NCI-H748 treated with DMSO at 0.1 percent for 48 hours (cell line): ENCODE measurements at regions not wholly inside any gene's neighbourhood (a gene's known extent, or its start where the extent isn't known, plus 50 kb on each side); places are given as distances from the start of the nearest gene placed in this dataset.

Experiments
- DNase-seq: peaks from one replicate; lab custom pipeline; 2025; lab: John Stamatoyannopoulos, UW

DNA sequence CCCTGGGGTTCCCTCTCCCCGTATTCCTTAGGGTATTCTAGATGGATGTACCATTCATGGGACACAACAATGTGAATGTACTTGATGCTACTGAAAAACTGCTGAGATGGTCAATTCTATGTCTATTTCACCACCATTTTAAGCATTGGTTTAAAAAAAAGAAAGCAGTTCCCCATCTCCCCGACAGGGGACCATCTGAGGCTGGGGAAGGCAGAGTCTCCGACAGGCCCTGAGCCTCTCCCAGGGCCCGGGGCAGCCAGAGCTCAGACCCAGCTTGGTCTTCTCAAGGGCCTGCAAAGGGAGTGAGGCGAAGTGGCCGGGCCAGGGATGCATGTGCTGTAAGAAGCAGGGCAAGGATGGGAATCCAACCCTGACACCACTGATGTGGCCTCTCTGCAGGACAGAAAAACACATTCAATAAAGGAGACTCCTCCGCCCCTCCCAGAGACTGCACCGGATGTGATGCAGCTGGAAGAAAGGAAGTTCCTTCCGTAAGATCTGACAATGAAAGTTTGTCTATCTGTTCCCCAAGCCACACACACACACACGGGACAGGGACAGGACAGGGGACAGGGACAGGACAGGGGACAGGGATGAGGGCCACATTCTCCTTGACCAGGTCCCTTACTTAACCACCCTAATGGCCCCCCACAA is 234.1 kb downstream of the BCL11B start:
- no peak for DNase-seq

DNA sequence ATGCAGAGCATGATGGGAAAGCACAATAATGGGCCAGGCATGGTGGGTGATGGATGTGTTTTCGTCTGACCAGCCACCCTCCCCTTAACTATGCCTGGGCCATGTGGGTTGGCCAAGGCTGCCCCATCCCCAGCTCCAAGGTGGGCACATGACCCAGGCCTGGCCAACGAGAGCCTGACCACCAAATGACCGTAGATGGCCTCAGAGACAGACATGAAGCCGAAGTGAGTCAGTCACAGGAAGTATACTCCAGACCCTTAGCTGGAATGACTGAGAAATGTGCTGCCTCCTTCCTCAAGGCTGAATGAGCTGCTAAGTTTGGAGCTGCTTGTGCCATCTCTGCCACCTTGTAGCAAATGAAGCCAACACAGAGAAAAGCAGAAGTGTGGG is 233.6 kb downstream of the BCL11B start:
- DNase-seq = no peak

DNA sequence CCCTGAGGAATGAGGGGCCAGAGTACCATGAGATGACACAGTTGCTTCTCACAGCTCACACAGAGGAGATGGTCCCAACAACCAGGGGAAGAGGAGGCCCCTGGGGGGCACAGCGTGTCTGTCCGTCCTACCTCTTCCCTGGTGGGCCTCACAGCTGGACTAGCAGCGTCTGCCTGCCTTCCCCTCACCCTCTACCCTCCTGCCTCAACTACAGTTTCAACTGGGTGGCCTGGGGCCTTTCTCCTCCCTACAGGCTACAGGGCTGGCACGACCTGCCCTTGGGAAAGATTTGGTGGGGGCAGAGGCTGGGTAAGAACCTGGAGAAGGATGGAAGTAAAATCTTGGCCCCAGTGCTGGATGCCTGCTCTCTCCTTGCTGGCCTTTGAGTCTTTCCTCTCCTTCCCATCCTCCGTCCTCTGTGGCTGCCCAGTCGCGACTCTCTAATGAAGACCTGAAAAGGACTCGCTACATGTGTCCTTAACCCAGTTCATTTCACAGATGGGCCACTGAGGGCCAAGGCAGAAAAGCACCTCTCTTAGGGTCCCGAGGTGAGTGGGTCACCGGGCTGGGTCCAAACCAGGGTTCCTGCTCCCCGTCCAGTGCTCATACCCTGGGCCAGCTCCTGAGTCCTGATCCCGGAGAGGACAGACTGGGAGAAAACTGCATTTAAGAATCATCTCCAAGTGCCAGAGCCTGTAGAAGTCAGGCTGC is 232.5 kb downstream of the BCL11B start:
- DNase-seq = no peak

DNA sequence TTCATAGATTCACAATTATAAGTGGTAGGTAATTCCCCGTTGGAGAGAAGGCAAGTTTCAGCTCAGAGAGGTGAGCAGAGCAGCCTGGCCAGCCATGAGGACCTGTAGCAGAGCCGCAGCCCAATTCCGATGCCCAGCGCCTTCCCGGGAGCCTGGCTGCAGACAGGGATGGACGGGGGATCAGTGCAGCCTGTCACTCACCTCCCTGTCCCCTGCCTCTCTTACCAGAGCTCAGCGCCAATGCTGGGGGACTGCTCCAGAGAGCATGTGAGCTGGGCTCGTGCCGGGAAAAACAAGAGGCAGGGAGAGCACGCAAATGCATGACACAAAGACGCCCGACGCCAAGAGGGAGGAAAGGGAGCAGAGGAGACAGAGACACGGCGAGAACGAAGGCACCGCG is 231.9 kb downstream of the BCL11B start:
- no peak for DNase-seq

DNA sequence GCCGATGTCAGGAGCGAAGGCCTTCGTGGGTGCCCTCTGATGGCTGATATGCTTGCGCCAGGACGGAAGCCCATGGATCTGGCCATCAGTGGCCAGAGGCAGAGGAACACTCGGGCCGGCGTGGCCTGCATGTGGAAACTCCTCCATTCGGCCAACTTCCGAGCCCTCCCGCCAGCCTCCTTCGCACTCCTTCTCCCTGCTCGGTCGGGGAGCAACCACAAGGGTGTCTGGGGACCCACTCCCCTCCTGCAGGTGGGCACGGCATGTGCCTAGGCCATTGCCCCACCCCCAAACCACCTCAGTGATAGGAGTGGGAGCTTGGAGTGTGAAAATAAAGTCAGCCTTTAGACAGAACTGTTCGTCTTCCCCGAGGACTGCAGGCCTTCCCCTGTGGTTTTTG is 231.3 kb downstream of the BCL11B start:
- DNase-seq = no peak

DNA sequence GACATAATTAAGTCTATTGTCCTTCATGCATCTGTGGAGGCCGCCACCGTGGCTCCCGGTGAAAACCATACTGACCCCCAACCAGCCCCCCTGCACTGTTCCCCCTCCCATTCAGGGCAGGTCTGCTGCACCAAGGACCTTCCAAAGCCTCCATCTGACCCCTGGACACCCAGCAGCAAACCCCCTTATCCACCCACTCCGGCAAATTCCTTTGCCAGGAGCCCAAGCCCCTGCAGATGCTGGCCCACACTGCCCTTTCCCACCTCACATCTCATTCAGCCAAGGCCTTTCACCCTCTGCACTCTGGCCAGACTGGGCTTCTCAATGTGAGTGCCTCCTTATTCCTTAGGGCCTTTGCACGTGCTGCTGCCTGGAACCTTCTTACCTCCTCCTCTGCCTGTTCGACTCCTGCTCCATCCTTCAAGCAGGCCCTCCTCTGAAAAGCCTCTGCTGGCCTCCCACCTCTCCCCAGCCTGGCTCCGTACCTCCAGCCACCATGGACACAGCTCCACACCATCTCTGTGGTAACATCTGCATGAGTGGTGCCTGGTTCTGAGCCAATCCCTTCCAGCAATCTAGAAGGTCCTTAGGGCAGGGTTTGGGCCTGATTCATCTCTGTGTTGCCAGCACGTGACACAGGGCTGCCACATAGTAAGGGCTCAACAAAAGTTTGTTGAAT is 230.7 kb downstream of the BCL11B start:
- DNase-seq = no peak

DNA sequence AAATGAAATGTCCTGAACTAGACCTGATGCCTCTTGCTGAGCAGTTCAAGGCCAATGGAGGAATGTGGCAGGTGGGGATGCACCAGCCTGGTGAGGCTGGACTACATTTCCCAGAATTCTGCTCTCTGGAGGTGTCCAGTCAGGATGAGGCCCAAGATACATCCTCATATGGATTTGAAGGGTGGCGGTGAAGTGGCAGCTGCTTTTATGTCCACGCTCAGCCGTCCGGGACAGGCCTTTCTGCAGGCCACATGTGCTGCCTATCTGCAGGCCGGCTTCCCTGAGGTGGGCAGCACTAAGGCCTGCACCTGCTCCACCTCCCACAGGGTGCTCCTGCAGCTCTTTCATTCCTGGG is 230.2 kb downstream of the BCL11B start:
- DNase-seq = no peak

DNA sequence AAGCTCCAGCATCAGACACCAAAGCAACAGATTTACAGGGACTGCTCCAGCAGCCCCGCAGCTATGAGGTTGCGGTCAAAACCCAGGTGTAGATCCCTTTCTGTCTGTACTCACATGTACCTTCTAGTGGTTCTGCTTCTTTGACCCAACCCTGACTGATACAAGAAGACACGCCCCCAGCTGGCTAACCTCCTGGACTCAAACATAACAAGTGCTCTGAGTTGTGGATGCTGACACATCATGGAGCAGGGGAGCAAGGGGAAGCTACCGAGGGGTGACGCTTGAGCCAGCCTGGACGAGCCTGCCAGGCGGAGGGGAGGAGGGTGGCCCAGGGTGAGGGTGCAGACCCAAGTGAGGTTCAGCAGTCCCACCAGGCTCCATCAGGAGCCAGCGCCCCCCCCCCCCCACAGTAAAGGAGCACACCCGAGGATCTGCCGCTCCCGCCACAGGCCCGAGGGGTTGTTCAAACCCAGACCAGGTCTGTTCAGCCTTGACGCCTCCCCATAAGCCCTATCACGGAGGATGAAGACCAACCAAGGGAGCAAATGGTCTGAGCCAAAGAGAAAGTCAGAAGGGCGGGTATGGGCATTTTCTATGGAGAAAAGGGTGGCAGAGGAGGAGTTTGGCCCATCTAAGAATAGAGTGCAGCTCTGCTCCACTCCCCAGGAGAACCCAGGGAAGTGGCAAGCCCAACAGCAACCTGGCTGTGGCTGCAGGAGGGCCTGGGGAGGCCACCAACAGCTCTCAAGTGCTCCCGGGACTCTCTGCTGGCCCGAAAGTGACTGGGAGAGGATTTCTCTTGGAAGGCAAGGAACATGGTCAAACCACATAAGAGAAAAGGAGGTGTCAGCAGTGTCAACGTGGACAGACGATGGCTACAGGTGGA is 229.4 kb downstream of the BCL11B start:
- DNase-seq = no peak

DNA sequence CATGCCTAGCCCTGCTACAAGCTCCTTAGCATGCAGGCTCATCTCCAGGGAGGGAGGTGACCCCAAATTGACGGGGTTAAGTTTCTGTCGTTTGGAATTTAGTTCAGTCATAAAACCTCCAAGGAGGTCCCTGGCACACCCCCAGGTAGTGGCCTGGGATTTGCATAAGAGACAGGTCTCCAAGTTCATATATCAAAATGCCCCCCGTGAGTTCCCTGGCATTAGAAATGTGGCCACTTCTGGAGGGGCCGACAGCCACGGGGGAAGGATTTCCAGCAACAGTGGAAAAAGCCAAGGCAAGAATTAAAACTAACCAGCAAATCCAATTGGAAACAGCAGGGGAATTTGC is 228.8 kb downstream of the BCL11B start:
- DNase-seq = no peak

DNA sequence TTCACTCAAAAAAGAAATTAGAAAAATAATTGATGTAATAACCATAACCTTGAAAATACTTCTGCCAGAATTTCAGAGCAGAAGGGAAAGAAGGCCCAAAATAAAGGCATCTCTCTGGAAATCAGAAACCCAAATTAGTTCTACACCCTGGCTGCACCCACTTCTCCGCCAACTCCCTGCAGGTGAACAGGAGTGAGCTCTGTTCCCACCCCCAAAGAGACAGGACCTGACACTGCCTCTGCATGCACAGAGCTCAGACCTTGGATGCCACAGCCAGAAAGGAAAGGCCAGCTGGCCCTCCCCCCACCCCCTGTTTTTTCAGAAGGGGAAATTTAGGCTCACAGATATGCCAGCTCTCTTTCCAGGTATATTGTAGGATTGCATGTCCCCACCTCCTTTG is 228.2 kb downstream of the BCL11B start:
- no peak for DNase-seq

DNA sequence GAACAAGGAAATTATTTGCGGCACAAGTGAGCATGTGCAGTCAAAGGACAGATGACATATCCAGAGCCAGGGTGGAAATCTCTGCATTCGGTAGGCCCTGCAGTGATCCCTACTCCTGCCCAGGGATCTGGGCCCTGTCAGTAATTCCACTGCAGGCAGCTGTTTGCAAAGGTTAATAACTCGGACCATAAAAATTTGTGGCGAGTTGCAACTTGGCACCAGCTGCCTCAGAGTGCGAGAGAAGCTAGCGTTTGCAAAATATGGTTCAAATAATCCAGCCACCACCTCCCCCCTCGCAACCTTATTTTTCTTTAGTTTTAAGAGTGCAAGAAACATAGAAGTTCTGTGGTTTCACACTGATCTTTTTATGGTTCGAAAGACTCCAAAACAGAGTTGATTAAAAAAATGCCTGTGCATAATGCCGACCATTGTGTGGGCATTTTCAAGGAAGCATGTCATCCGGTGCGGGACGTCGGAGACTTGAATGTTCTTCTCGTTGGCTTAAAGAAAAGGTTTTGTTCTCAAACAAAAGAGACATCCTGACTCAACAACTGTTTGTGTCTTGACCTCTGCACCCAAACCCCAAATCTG is 224.5 kb downstream of the BCL11B start:
- no peak for DNase-seq

DNA sequence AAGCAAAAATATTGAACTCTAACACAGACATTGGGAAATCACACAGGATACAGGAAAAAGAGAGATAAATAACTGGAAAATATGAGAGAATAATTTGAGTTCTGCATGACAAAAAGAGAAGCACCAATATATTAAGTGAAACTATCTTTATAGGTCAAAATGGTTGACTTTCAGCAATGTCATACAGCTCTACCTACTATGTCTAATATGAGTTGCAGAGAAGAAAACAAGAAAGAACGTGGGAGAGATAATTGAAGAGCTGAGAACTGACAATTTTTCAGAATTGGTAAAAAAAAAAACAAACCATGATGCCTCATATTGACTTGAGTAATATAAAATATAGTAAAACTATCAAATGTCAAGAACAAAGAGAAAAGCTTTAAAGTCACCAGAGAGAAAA is 221.7 kb downstream of the BCL11B start:
- no peak for DNase-seq

DNA sequence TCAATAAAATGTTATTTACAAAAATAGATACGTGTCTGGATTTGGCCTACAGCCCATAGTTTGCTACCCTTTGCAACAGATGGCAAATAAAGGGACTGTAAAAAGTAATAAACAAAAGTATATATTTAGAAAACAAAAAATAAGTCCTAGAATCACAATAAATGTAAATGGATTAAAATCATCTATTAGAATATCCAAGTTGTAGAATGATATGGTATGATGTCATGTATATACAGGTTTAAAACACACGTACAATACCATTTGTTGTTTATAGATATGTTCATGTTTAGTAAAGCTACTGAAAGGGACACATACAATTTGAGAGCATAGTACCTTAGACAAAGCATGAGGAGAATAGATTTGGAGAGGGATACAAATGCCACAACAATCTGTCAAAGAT is 219.5 kb downstream of the BCL11B start:
- DNase-seq = no peak

DNA sequence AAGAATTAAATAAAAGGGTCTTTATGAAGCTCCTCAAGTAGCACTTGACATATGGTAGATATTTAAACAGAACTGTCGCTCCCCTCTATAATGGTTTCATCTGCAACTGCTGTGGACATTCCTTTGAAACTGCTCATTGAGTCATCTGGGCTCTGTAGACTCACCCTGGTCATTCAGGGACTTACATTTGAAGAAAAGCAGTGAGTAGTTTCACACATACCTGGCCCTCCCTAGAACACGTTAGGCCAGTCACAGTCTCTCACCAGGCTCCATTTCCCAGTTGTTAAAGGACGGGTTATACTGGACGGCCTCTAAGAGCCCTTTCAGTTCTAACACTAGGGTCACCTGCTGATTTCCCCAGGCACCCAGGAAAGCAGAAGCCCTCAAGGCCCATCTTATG is 217.0 kb downstream of the BCL11B start:
- no peak for DNase-seq

DNA sequence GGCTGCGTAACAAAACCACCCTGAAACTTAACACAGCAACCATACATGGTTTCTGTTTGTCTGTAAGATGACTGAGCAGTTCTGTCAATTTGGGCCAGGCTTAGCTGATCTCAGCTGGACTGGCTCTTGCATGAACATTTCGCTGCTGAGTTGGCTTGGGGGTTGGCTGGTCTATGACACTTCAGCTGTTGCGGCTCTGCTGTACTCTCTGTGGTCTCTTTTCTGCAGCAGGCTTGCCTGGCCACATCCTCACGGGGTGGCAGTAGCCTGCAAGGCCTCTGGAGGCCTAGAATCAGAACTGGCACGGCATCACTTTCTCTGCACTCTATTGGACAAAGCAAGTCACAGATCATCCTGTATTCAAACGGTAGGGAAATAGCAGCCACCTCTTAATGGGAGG is 216.2 kb downstream of the BCL11B start:
- DNase-seq = no peak

DNA sequence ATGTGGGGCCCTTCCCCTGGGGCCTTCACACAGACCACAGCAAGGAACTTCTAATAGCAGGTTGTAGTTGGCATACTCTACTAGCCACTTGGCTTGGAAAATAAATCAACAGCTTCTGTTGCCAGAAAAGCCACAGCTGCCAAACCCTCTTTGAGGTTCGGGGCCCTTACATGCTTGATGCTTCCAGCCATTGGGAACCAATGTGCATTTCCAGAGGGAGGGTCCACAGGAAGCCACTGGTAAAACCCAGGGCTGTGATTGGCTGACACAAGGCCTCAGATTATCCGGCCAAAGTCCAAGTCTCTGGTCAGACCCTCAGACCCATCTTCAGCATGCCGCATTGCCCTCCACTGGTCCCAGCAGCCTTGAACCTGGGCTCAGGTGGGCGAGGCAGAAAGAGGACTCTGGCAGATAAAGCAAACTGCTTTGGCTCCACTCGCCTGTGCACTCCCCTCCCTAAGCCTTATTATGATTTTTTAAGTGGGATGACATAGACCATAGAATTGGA is 214.4 kb downstream of the BCL11B start:
- DNase-seq = no peak

DNA sequence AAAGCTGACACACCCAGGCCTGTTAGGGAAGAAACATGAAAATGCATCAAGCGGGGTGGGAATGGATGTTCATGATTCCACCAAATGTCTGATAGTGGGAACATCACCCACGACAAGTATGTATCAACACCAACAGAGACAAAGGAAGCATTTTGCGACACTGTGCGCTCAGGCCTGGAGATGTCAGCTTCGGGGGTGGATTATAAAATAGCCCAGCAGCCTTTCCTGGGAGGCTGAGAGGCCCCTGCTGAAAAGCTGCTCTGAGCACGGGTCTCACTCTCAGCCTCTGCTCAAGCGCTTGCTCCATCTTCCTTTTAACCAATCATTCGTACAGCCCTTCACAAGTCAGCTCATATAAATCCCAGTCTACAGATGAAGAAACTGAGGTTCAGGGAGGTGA is 213.5 kb downstream of the BCL11B start:
- no peak for DNase-seq

DNA sequence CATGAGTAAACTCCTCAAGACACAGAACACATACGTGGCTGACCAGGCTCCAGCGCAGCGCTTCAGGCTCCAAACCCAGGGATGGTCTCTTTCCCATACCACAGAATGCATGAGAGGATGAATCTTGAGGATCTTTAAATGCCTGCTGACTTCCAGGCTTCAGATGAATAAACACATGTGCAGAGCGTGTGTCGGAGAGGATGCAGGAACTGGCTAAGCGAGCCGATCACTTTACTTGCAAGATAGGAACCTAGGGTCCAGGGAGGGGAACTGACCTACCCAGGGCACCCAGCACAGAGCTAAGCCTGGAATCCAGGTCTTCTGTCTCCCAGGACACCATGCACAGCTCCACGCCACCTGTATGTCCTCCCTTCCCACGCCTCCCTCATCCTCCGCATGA is 209.8 kb downstream of the BCL11B start:
- DNase-seq = no peak

DNA sequence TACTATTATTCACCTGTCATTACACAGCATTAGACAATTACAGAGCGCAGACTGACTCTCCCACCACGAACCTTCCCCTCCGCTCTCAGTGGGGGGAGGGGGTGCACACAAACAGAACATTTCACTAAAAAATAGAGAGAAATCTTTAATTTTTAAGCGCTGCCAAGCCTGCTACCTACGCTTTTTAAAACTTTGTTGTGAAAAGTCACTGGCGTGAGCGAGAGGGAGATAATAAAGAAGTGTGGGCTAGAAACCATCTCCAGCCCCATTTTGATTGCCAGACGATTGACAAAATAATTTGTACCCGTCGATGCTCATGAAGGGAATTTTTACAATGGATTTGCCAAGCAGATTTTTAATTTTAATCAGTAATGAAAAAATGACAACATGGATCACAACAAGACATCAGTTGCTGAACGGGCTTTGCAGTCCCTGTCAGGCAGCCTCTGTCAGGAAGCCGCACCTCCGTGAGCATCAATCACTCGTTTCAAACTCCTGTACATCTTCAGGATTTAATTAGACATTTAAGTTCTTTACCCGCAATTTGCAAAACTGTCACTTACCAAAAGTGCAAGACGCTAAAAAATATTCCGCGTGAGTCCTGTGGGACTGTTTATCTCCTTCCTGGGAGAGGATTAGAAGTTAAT is 209.1 kb downstream of the BCL11B start:
- DNase-seq = no peak

DNA sequence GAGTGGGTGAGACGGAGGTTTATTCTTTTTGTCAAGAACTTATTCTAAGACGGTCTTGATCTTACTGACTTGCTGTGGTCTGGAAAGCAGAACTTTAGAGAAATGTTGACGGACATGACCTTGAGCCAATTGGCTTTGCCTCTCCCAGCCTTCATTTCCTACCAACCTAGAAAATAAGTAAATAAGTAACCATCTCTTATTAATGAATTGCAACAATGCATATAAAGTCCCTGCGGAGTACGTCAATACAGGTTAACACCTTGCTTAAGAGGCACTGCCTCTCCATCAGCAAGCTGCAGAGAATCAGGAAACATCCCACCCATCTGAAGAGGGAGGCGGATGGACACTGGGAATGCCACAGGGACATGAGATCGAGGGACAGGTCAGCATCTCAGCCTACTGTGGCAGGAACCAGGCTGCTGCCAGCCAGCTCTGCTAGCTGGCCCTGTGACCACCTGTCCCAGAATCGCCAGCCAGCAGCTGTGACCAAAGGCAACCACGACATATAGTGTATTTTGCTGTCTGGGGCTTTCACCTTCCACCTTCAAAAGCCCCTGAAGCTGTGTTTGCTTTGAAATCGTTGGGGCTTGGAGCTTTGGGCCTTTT is 208.3 kb downstream of the BCL11B start:
- no peak for DNase-seq

DNA sequence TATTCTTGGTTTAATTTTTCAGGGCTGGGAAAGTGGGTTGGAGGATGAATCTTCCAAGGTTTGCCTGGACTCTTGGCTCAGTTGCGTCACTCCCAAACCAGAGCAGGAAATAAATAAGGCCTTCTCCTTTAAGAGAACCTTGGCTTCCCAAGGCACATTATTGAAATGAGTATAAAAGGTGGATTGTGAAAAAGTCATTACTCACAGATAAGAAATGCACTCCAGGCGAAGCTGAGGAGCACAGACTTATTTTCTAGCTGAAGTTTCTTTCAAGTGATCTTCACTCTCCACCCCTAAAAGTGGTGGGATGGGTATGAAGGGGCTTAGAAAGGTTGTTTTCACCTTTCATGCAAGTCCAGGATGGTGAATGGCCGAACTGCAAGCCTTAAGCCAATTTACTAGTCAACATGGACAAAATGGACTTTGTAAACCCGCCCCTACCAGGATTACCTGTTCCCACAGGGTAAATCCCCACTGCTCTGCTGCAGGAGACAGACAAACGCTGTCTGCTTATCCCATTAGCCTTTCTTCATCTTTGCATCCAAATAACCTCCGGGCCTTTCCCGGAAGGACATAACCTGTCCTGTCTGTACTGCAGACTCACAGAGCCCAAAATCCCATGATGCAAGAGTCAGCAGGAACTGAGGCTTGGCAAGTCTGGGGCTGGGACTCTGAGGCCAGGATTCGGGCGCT is 207.6 kb downstream of the BCL11B start:
- no peak for DNase-seq
